Mesenchymal stem cell (in vitro differentiated cells and primary cell): ENCODE measurements at regions not wholly inside any gene's neighbourhood (a gene's known extent, or its start where the extent isn't known, plus 50 kb on each side); places are given as distances from the start of the nearest gene placed in this dataset.
"Not testable (repeated sequence)": the region's sequence is repeated elsewhere in the genome, so short reads cannot be mapped to it uniquely, and the experiment has no call there.

Experiments used
- DNase-seq: peaks from one replicate; pipeline ENCODE4 v3.0.0-alpha.2; 2013
- H2AFZ ChIP-seq: one replicate; pipeline ENCODE4 v1.6.1; 2013; ENCODE audit warnings: low read depth, mild to moderate bottlenecking, control low read depth, inconsistent platforms, low read length, moderate library complexity
- H2AK5ac ChIP-seq: 2 replicates; pipeline ENCODE4 v1.6.1; 2013; ENCODE audit warnings: low read length, moderate library complexity, mild to moderate bottlenecking, inconsistent platforms; ENCODE audit not compliant: severe bottlenecking
- H2BK120ac ChIP-seq: one replicate; pipeline ENCODE4 v1.6.1; 2013; ENCODE audit warnings: low read depth, mild to moderate bottlenecking, inconsistent platforms, low read length, moderate library complexity
- H2BK12ac ChIP-seq, 2 experiments: one replicate each; pipeline ENCODE4 v1.6.1; 2013; ENCODE audit warnings: inconsistent platforms in 2 of 2, low read length in 2 of 2, mild to moderate bottlenecking in 2 of 2, moderate library complexity in 2 of 2, control low read depth in 1 of 2
- H2BK15ac ChIP-seq: one replicate; pipeline ENCODE4 v1.6.1; 2013; ENCODE audit warnings: mild to moderate bottlenecking, low read depth, inconsistent platforms; ENCODE audit not compliant: poor library complexity, severe bottlenecking
- H2BK5ac ChIP-seq: 2 replicates; pipeline ENCODE4 v1.6.1; 2013; ENCODE audit warnings: low read depth, mild to moderate bottlenecking, low read length, control low read depth, inconsistent platforms; ENCODE audit not compliant: poor library complexity, severe bottlenecking
- H3K14ac ChIP-seq, 2 experiments: one replicate each; pipeline ENCODE4 v1.6.1; 2013; ENCODE audit warnings: inconsistent platforms in 2 of 2, low read length in 2 of 2, control low read depth in 1 of 2, mild to moderate bottlenecking in 1 of 2, moderate library complexity in 1 of 2
- H3K18ac ChIP-seq, 2 experiments: one replicate each; pipeline ENCODE4 v1.6.1; 2013; ENCODE audit warnings: inconsistent platforms in 2 of 2, low read length in 2 of 2, control low read depth in 1 of 2, low read depth in 1 of 2, mild to moderate bottlenecking in 1 of 2
- H3K23ac ChIP-seq, 2 experiments: one replicate each; pipeline ENCODE4 v1.6.1; 2013; ENCODE audit warnings: inconsistent platforms in 2 of 2, low read length in 2 of 2, mild to moderate bottlenecking in 2 of 2, moderate library complexity in 2 of 2, control low read depth in 1 of 2
- H3K27ac ChIP-seq: 2 replicates; pipeline ENCODE4 v1.5.1; 2013; ENCODE audit warnings: mild to moderate bottlenecking, moderate library complexity, low read length, control low read depth, inconsistent platforms; ENCODE audit not compliant: poor library complexity, severe bottlenecking
- H3K27me3 ChIP-seq, 2 experiments: 2 replicates each; pipeline versions ENCODE4 v1.6.1 to v1.7.0; 2013; ENCODE audit warnings: low read length in 2 of 2, mild to moderate bottlenecking in 2 of 2, moderate library complexity in 2 of 2, control low read depth in 1 of 2, inconsistent platforms in 1 of 2; ENCODE audit not compliant: control insufficient read depth in 1 of 2, insufficient read depth in 1 of 2
- H3K36me3 ChIP-seq, 2 experiments: 2 replicates each; pipeline versions ENCODE4 v1.6.1 to v1.7.0; 2013; ENCODE audit warnings: low read length in 2 of 2, control low read depth in 1 of 2, inconsistent platforms in 1 of 2, low read depth in 1 of 2, mild to moderate bottlenecking in 1 of 2; ENCODE audit not compliant: insufficient read depth in 2 of 2, control insufficient read depth in 1 of 2
- H3K4ac ChIP-seq, 2 experiments: one replicate each; pipeline ENCODE4 v1.6.1; 2013; ENCODE audit warnings: inconsistent platforms in 2 of 2, low read length in 2 of 2, mild to moderate bottlenecking in 2 of 2, moderate library complexity in 2 of 2, control low read depth in 1 of 2, low read depth in 1 of 2
- H3K4me1 ChIP-seq: 2 replicates; pipeline ENCODE4 v1.6.1; 2013; ENCODE audit warnings: low read depth, low read length, control low read depth; ENCODE audit not compliant: control insufficient read depth, insufficient read depth
- H3K4me2 ChIP-seq: 2 replicates; pipeline ENCODE4 v1.6.1; 2013; ENCODE audit warnings: low read length, mild to moderate bottlenecking, inconsistent platforms; ENCODE audit not compliant: poor library complexity, severe bottlenecking
- H3K4me3 ChIP-seq, 2 experiments: 2 replicates each; pipeline versions ENCODE4 v1.5.1 to v1.7.0; 2013; ENCODE audit warnings: low read length in 2 of 2, mild to moderate bottlenecking in 2 of 2, control low read depth in 1 of 2, low read depth in 1 of 2; ENCODE audit not compliant: insufficient read depth in 1 of 2
- H3K79me1 ChIP-seq: replicated peaks from 2 replicates; pipeline ENCODE4 v1.6.1; 2013; ENCODE audit warnings: mild to moderate bottlenecking, control low read depth, low read length, inconsistent platforms; ENCODE audit not compliant: poor library complexity, severe bottlenecking
- H3K9ac ChIP-seq: 2 replicates; pipeline ENCODE4 v1.7.0; 2013; ENCODE audit warnings: mild to moderate bottlenecking, low read length, moderate library complexity
- H3K9me3 ChIP-seq: 2 replicates; pipeline ENCODE4 v1.7.0; 2013; ENCODE audit warnings: mild to moderate bottlenecking, low read length; ENCODE audit not compliant: control insufficient read depth
- H4K8ac ChIP-seq: one replicate; pipeline ENCODE4 v1.6.1; 2013; ENCODE audit warnings: inconsistent platforms, mild to moderate bottlenecking, low read length, moderate library complexity
- H4K91ac ChIP-seq: one replicate; pipeline ENCODE4 v1.6.1; 2013; ENCODE audit warnings: mild to moderate bottlenecking, low read length, inconsistent platforms
- WGBS: methylation state at CpG from one replicate; pipeline ENCODE4 v1.1.7; 2013; ENCODE audit warnings: mixed read lengths; 5-methylcytosine and 5-hydroxymethylcytosine counted together

- H2AFZ ChIP-seq, H3K4me1 ChIP-seq, H3K79me1 ChIP-seq, H3K9ac ChIP-seq, H3K36me3 ChIP-seq, H4K8ac ChIP-seq, H4K91ac ChIP-seq, H3K27ac ChIP-seq, H3K9me3 ChIP-seq, H3K18ac ChIP-seq, H2BK5ac ChIP-seq, H3K23ac ChIP-seq, H2AK5ac ChIP-seq, H2BK12ac ChIP-seq, H3K27me3 ChIP-seq, H2BK120ac ChIP-seq, H2BK15ac ChIP-seq, H3K4me2 ChIP-seq, H3K4ac ChIP-seq, DNase-seq, H3K14ac ChIP-seq, H3K4me3 ChIP-seq: not testable (repeated sequence)
- WGBS, result 96% methylated on average over 6 of the region's 11 CpGs
These were observed 101.2 kb downstream of the GOLGA6L6 start for GRCh38 chr15:20440390-20440789.

GRCh38 chr15:20439111-20439510, 102.5 kb downstream of the GOLGA6L6 start:
- not testable (repeated sequence) for H3K4ac ChIP-seq, H2BK120ac ChIP-seq, H3K14ac ChIP-seq, H3K36me3 ChIP-seq, H3K4me2 ChIP-seq, H2BK5ac ChIP-seq, H3K4me1 ChIP-seq, H2BK12ac ChIP-seq, H3K27ac ChIP-seq, DNase-seq, H3K9me3 ChIP-seq, H3K4me3 ChIP-seq, H2BK15ac ChIP-seq, H3K27me3 ChIP-seq, H2AFZ ChIP-seq, H4K8ac ChIP-seq, H3K9ac ChIP-seq, H3K23ac ChIP-seq, H3K79me1 ChIP-seq, H3K18ac ChIP-seq, H4K91ac ChIP-seq, H2AK5ac ChIP-seq
- WGBS, result no CpG with 5 or more reads among the region's 15 CpGs

- not testable (repeated sequence) for H2BK15ac ChIP-seq, H2BK120ac ChIP-seq, H3K4me1 ChIP-seq, H3K27ac ChIP-seq, H4K91ac ChIP-seq, H2AK5ac ChIP-seq, H3K9me3 ChIP-seq, H3K18ac ChIP-seq, H2BK5ac ChIP-seq, H2AFZ ChIP-seq, H3K9ac ChIP-seq, H3K23ac ChIP-seq, H3K4me3 ChIP-seq, H3K79me1 ChIP-seq, H3K36me3 ChIP-seq, H4K8ac ChIP-seq, H3K4me2 ChIP-seq, DNase-seq, H3K14ac ChIP-seq, H3K4ac ChIP-seq, H2BK12ac ChIP-seq, H3K27me3 ChIP-seq
- no CpG with 5 or more reads among the region's 8 CpGs for WGBS
These were observed 103.3 kb downstream of the GOLGA6L6 start for GRCh38 chr15:20438255-20438654.

- H2BK12ac ChIP-seq, H2AK5ac ChIP-seq, H3K27me3 ChIP-seq, H3K27ac ChIP-seq, H3K79me1 ChIP-seq, H3K9me3 ChIP-seq, H3K36me3 ChIP-seq, H4K8ac ChIP-seq, H3K4me3 ChIP-seq, H3K9ac ChIP-seq, H3K4ac ChIP-seq, H3K14ac ChIP-seq, H2BK5ac ChIP-seq, H3K18ac ChIP-seq, DNase-seq, H3K23ac ChIP-seq, H2BK120ac ChIP-seq, H4K91ac ChIP-seq, H3K4me2 ChIP-seq, H2AFZ ChIP-seq, H3K4me1 ChIP-seq, H2BK15ac ChIP-seq: not testable (repeated sequence)
- WGBS, result no CpG with 5 or more reads among the region's 7 CpGs
These were observed 108.1 kb downstream of the GOLGA6L6 start for GRCh38 chr15:20433468-20433867.
